IPS-20b (cell line): ENCODE measurements at regions not wholly inside any gene's neighbourhood (a gene's known extent, or its start where the extent isn't known, plus 50 kb on each side); places are given as distances from the start of the nearest gene placed in this dataset.

ENCODE experiments used
- H3K27ac ChIP-seq: one replicate; pipeline ENCODE4 v1.5.1; 2013; ENCODE audit warnings: low read length
- H3K27me3 ChIP-seq: 2 replicates; pipeline ENCODE4 v1.6.1; 2013; ENCODE audit warnings: mild to moderate bottlenecking, low read length, inconsistent platforms; ENCODE audit not compliant: insufficient read depth
- H3K36me3 ChIP-seq: 2 replicates; pipeline ENCODE4 v1.6.1; 2013; ENCODE audit warnings: low read depth, mild to moderate bottlenecking, inconsistent platforms, low read length, moderate library complexity; ENCODE audit not compliant: insufficient read depth
- H3K4me1 ChIP-seq: 2 replicates; pipeline ENCODE4 v1.6.1; 2013; ENCODE audit warnings: mild to moderate bottlenecking, control low read depth, inconsistent platforms, low read length, moderate library complexity; ENCODE audit not compliant: insufficient read depth
- H3K4me3 ChIP-seq: 2 replicates; pipeline ENCODE4 v1.5.1; 2013; ENCODE audit warnings: mild to moderate bottlenecking, low read length, inconsistent platforms
- H3K9ac ChIP-seq: 2 replicates; pipeline ENCODE4 v1.6.1; 2013; ENCODE audit warnings: low read depth, mild to moderate bottlenecking, inconsistent platforms, low read length, moderate library complexity
- H3K9me3 ChIP-seq: 2 replicates; pipeline ENCODE4 v1.6.1; 2013; ENCODE audit warnings: mild to moderate bottlenecking, low read depth, low read length, inconsistent platforms; ENCODE audit not compliant: insufficient read depth

GRCh38 chr20:7734216-7734615, 206.0 kb downstream of the HAO1 start:
- Histone ChIP-seq H3K4me1 (no peaks in the 10 kb centered on the region), H3K36me3 (no peaks in the 10 kb centered on the region), H3K27ac (no peak overlapping the region), H3K9ac (no peak overlapping the region), H3K4me3 (no peak overlapping the region), H3K27me3 (no peaks in the 10 kb centered on the region), H3K9me3 (no peaks in the 10 kb centered on the region)

- H3K27me3 ChIP-seq = no peaks in the 10 kb centered on the region
- no peak overlapping the region for H3K4me3 ChIP-seq
- H3K4me1 ChIP-seq = no peaks in the 10 kb centered on the region
- H3K9me3 ChIP-seq = no peaks in the 10 kb centered on the region
- no peaks in the 10 kb centered on the region for H3K36me3 ChIP-seq
- H3K9ac ChIP-seq = no peak overlapping the region
- no peak overlapping the region for H3K27ac ChIP-seq
These were observed 203.9 kb downstream of the HAO1 start for GRCh38 chr20:7736336-7736735.

GRCh38 chr20:7741866-7742265, 198.4 kb downstream of the HAO1 start:
- Histone ChIP-seq H3K4me3 (no peak overlapping the region), H3K4me1 (no peaks in the 10 kb centered on the region), H3K36me3 (no peaks in the 10 kb centered on the region), H3K27me3 (no peaks in the 10 kb centered on the region), H3K27ac (no peak overlapping the region), H3K9ac (no peak overlapping the region), H3K9me3 (peaks cover 5% of the 10 kb centered on the region)

GRCh38 chr20:7742479-7742878, 197.8 kb downstream of the HAO1 start:
- Histone ChIP-seq H3K9me3 (peaks cover 5% of the 10 kb centered on the region), H3K27me3 (no peaks in the 10 kb centered on the region), H3K27ac (no peak overlapping the region), H3K4me1 (no peaks in the 10 kb centered on the region), H3K4me3 (no peak overlapping the region), H3K36me3 (no peaks in the 10 kb centered on the region), H3K9ac (no peak overlapping the region)

- peaks cover 5% of the 10 kb centered on the region for H3K9me3 ChIP-seq
- H3K4me1 ChIP-seq = no peaks in the 10 kb centered on the region
- no peak overlapping the region for H3K27ac ChIP-seq
- H3K36me3 ChIP-seq = no peaks in the 10 kb centered on the region
- H3K4me3 ChIP-seq = no peak overlapping the region
- H3K27me3 ChIP-seq = no peaks in the 10 kb centered on the region
- no peak overlapping the region for H3K9ac ChIP-seq
These were observed 195.8 kb downstream of the HAO1 start for GRCh38 chr20:7744411-7744810.

GRCh38 chr20:7748624-7749023, 191.6 kb downstream of the HAO1 start:
- Histone ChIP-seq H3K9me3 (peaks cover 5% of the 10 kb centered on the region), H3K27ac (no peak overlapping the region), H3K4me1 (no peaks in the 10 kb centered on the region), H3K36me3 (no peaks in the 10 kb centered on the region), H3K27me3 (no peaks in the 10 kb centered on the region), H3K9ac (no peak overlapping the region), H3K4me3 (no peak overlapping the region)

- H3K4me3 ChIP-seq = no peak overlapping the region
- no peaks in the 10 kb centered on the region for H3K9me3 ChIP-seq
- H3K27me3 ChIP-seq = no peaks in the 10 kb centered on the region
- H3K27ac ChIP-seq = no peak overlapping the region
- H3K9ac ChIP-seq = no peak overlapping the region
- no peaks in the 10 kb centered on the region for H3K36me3 ChIP-seq
- H3K4me1 ChIP-seq = no peaks in the 10 kb centered on the region
These were observed 186.2 kb downstream of the HAO1 start for GRCh38 chr20:7754102-7754501.

- Histone ChIP-seq H3K4me1 (no peaks in the 10 kb centered on the region), H3K27ac (no peak overlapping the region), H3K4me3 (no peak overlapping the region), H3K36me3 (no peaks in the 10 kb centered on the region), H3K27me3 (no peaks in the 10 kb centered on the region), H3K9me3 (no peaks in the 10 kb centered on the region), H3K9ac (no peak overlapping the region)
These were observed 181.9 kb downstream of the HAO1 start for GRCh38 chr20:7758406-7758805.

- no peak overlapping the region for H3K27ac ChIP-seq
- H3K27me3 ChIP-seq = no peaks in the 10 kb centered on the region
- no peaks in the 10 kb centered on the region for H3K36me3 ChIP-seq
- H3K9ac ChIP-seq = no peak overlapping the region
- no peaks in the 10 kb centered on the region for H3K4me1 ChIP-seq
- no peaks in the 10 kb centered on the region for H3K9me3 ChIP-seq
- no peak overlapping the region for H3K4me3 ChIP-seq
These were observed 179.8 kb downstream of the HAO1 start for GRCh38 chr20:7760247-7761031.

GRCh38 chr20:7765221-7765620, 175.0 kb downstream of the HAO1 start:
- no peaks in the 10 kb centered on the region for H3K27me3 ChIP-seq
- no peak overlapping the region for H3K9ac ChIP-seq
- no peak overlapping the region for H3K27ac ChIP-seq
- H3K9me3 ChIP-seq = no peaks in the 10 kb centered on the region
- H3K4me1 ChIP-seq = no peaks in the 10 kb centered on the region
- no peak overlapping the region for H3K4me3 ChIP-seq
- H3K36me3 ChIP-seq = no peaks in the 10 kb centered on the region

GRCh38 chr20:7770046-7770445, 170.2 kb downstream of the HAO1 start:
- Histone ChIP-seq H3K36me3 (no peaks in the 10 kb centered on the region), H3K9me3 (peaks cover 2% of the 10 kb centered on the region; the same call in 1 of the 2 replicates), H3K27ac (no peak overlapping the region), H3K27me3 (no peaks in the 10 kb centered on the region), H3K9ac (no peak overlapping the region), H3K4me1 (no peaks in the 10 kb centered on the region), H3K4me3 (no peak overlapping the region)

GRCh38 chr20:7770578-7770977, 169.7 kb downstream of the HAO1 start:
- no peak overlapping the region for H3K4me3 ChIP-seq
- H3K27me3 ChIP-seq = no peaks in the 10 kb centered on the region
- H3K9me3 ChIP-seq = peaks cover 6% of the 10 kb centered on the region; the same call in 1 of the 2 replicates
- no peak overlapping the region for H3K9ac ChIP-seq
- H3K4me1 ChIP-seq = no peaks in the 10 kb centered on the region
- H3K36me3 ChIP-seq = no peaks in the 10 kb centered on the region
- no peak overlapping the region for H3K27ac ChIP-seq
